ENCODE measurements at regions not wholly inside any gene's neighbourhood (a gene's known extent, or its start where the extent isn't known, plus 50 kb on each side); places are given as distances from the start of the nearest gene placed in this dataset.
A peak's percentile ranks its signal among the peaks of the same experiment; 100 is the strongest.

- in situ Hi-C loops (cut with MboI; ENCODE audit: low sequenced_read_pairs in 4 of 4) = no loop called here
- H3K27ac ChIP-seq = no peak overlapping the region
- no peaks in the 10 kb centered on the region for H3K4me1 ChIP-seq
Observed at GRCh38 chr20:16671753-16672152, 58.1 kb upstream of the SNRPB2 start.

GRCh38 chr20:16666272-16666671, 63.6 kb upstream of the SNRPB2 start:
- intact Hi-C loops (cut with DNase I; ENCODE audit: low total_unique reads) (no loop called here), in situ Hi-C loops (cut with MboI; ENCODE audit: low sequenced_read_pairs in 4 of 4) (no loop called here)
- Histone ChIP-seq H3K27ac (no peak overlapping the region), H3K4me3 (no peak overlapping the region), H3K36me3 (no peaks in the 10 kb centered on the region), H3K27me3 (no peaks in the 10 kb centered on the region), H3K4me1 (peaks cover 3 to 13% of the 10 kb centered on the region in 2 donors), H3K9me3 (no peaks in the 10 kb centered on the region)
- no peak for ATAC-seq
- TF ChIP-seq POLR2A (IDR thresholded peaks at IDR 0.05) (no peak), CTCF (IDR thresholded peaks at IDR 0.05 in 4 of 5, conservative IDR thresholded peaks at IDR 0.05 in 1 of 5) (no peak)
- no peak for DNase-seq

More at GRCh38 chr20:16671753-16672152, 58.1 kb upstream of the SNRPB2 start:
- ATAC-seq = no peak
- H3K4me3 ChIP-seq = no peak overlapping the region
- H3K9me3 ChIP-seq = no peaks in the 10 kb centered on the region
- DNase-seq = no peak
- TF ChIP-seq CTCF (IDR thresholded peaks at IDR 0.05 in 4 of 5, conservative IDR thresholded peaks at IDR 0.05 in 1 of 5) (no peak), POLR2A (IDR thresholded peaks at IDR 0.05) (no peak)
- H3K27me3 ChIP-seq = no peaks in the 10 kb centered on the region
- intact Hi-C loops (cut with DNase I; ENCODE audit: low total_unique reads) = no loop called here
- no peaks in the 10 kb centered on the region for H3K36me3 ChIP-seq

GRCh38 chr20:16664020-16664419, 65.8 kb upstream of the SNRPB2 start:
- H3K36me3 ChIP-seq = no peaks in the 10 kb centered on the region
- intact Hi-C loops (cut with DNase I; ENCODE audit: low total_unique reads) = no loop called here
- no peak overlapping the region for H3K4me3 ChIP-seq
- peaks cover 3 to 13% of the 10 kb centered on the region in 2 donors for H3K4me1 ChIP-seq
- no peaks in the 10 kb centered on the region for H3K27me3 ChIP-seq
- no peaks in the 10 kb centered on the region for H3K9me3 ChIP-seq
- DNase-seq = no peak
- ATAC-seq = no peak
- H3K27ac ChIP-seq = no peak overlapping the region
- TF ChIP-seq POLR2A (IDR thresholded peaks at IDR 0.05) (no peak), CTCF (IDR thresholded peaks at IDR 0.05 in 4 of 5, conservative IDR thresholded peaks at IDR 0.05 in 1 of 5) (no peak)
- in situ Hi-C loops (cut with MboI; ENCODE audit: low sequenced_read_pairs in 4 of 4) = no loop called here

GRCh38 chr20:16662467-16662866, 67.4 kb upstream of the SNRPB2 start:
- Histone ChIP-seq H3K4me3 (no peak overlapping the region), H3K27me3 (no peaks in the 10 kb centered on the region), H3K27ac (peak overlapping the region in 2 of 4 donors; percentile 49), H3K9me3 (no peaks in the 10 kb centered on the region), H3K36me3 (no peaks in the 10 kb centered on the region), H3K4me1 (peaks cover 3 to 13% of the 10 kb centered on the region in 2 donors)
- TF ChIP-seq POLR2A (IDR thresholded peaks at IDR 0.05) = no peak
- peak; percentile 32 to 49 for ATAC-seq
- in situ Hi-C loops (cut with MboI; ENCODE audit: low sequenced_read_pairs in 4 of 4) (no loop called here), intact Hi-C loops (cut with DNase I; ENCODE audit: low total_unique reads) (no loop called here)
- DNase-seq = no peak

- Histone ChIP-seq H3K27me3 (no peaks in the 10 kb centered on the region), H3K4me1 (peaks cover 3 to 13% of the 10 kb centered on the region in 2 donors), H3K27ac (peak overlapping the region in 2 of 4 donors; percentile 49), H3K4me3 (no peak overlapping the region), H3K36me3 (no peaks in the 10 kb centered on the region), H3K9me3 (no peaks in the 10 kb centered on the region)
- intact Hi-C loops (cut with DNase I; ENCODE audit: low total_unique reads) = no loop called here
- peak; percentile 84 to 93 for ATAC-seq
- in situ Hi-C loops (cut with MboI; ENCODE audit: low sequenced_read_pairs in 4 of 4) = no loop called here
- TF ChIP-seq POLR2A (IDR thresholded peaks at IDR 0.05) (no peak), CTCF (IDR thresholded peaks at IDR 0.05 in 4 of 5, conservative IDR thresholded peaks at IDR 0.05 in 1 of 5) (no peak)
- peak; percentile 17 to 61 for DNase-seq
Observed at GRCh38 chr20:16661756-16662155, 68.1 kb upstream of the SNRPB2 start.
